ENCODE measurements at regions not wholly inside any gene's neighbourhood (a gene's known extent, or its start where the extent isn't known, plus 50 kb on each side); places are given as distances from the start of the nearest gene placed in this dataset.
A peak's percentile ranks its signal among the peaks of the same experiment; 100 is the strongest.

GRCh38 chr20:22060610-22061009 lies 355.1 kb downstream of the PAX1 start:
- Histone ChIP-seq H3K23me2 (ENCODE audit: low read depth, low read length) (no peaks in the 10 kb centered on the region; the same call in 1 of the 2 replicates), H4K91ac (replicated peaks; ENCODE audit: insufficient read length, low read length) (no peak overlapping the region), H3K79me2 (ENCODE audit: control insufficient read depth in 1 of 2, insufficient read depth in 2 of 2, low read length in 2 of 2) (no peaks in the 10 kb centered on the region), H2BK12ac (ENCODE audit: low read depth, low read length) (no peak overlapping the region), H4K20me1 (replicated peaks in 1 of 2; ENCODE audit: control insufficient read depth in 1 of 2, insufficient read depth in 2 of 2, low read length in 2 of 2) (no peaks in the 10 kb centered on the region), H4K8ac (ENCODE audit: extremely low read depth, insufficient read depth, low read length) (no peak overlapping the region), H3K27ac (ENCODE audit: low read depth, low read length) (no peak overlapping the region), H3K4me1 (replicated peaks in 1 of 4; ENCODE audit: control insufficient read depth in 3 of 4, insufficient read depth in 4 of 4, low read length in 3 of 4) (no peaks in the 10 kb centered on the region), H3K4ac (replicated peaks; ENCODE audit: insufficient read length, low read depth, low read length) (peak overlapping the region; percentile 35), H3K56ac (replicated peaks; ENCODE audit: insufficient read length, low read depth, low read length) (no peak overlapping the region), H4K5ac (ENCODE audit: insufficient read length, low read depth, low read length) (no peak overlapping the region), H2BK15ac (ENCODE audit: low read length) (no peak overlapping the region), H3K9me3 (ENCODE audit: insufficient read depth in 2 of 2, low read depth in 1 of 2, low read length in 1 of 2) (no peaks in the 10 kb centered on the region), H3K14ac (ENCODE audit: insufficient read length) (no peak overlapping the region), H3K9ac (replicated peaks in 1 of 4; ENCODE audit: extremely low read depth in 1 of 4, low read depth in 3 of 4, low read length in 3 of 4) (no peak overlapping the region), H3K79me1 (ENCODE audit: low read depth, low read length) (no peaks in the 10 kb centered on the region), H3K36me3 (ENCODE audit: control insufficient read depth in 2 of 4, insufficient read depth in 4 of 4, low read length in 3 of 4) (no peaks in the 10 kb centered on the region), H3K4me3 (ENCODE audit: extremely low read depth in 1 of 4, insufficient read depth in 2 of 4, low read depth in 3 of 4, low read length in 4 of 4) (no peak overlapping the region), H3K4me2 (ENCODE audit: insufficient read depth in 1 of 2, low read depth in 2 of 2, low read length in 2 of 2) (no peak overlapping the region), H2AFZ (ENCODE audit: low read length) (no peak overlapping the region), H2AK5ac (ENCODE audit: low read depth, low read length) (no peak overlapping the region), H2BK120ac (replicated peaks; ENCODE audit: low read depth, low read length) (no peak overlapping the region), H3K27me3 (replicated peaks in 1 of 4; ENCODE audit: control insufficient read depth in 3 of 4, extremely low read depth in 1 of 4, insufficient read depth in 3 of 4, low read length in 3 of 4) (no peaks in the 10 kb centered on the region), H3K23ac (ENCODE audit: insufficient read length) (no peak overlapping the region), H3K18ac (ENCODE audit: extremely low read depth, low read length) (no peak overlapping the region), H2BK20ac (ENCODE audit: low read length) (no peak overlapping the region), H2BK5ac (ENCODE audit: low read depth, low read length) (no peak overlapping the region)
- DNase-seq (ENCODE audit: low read depth in 1 of 2, low spot score in 2 of 2): no peak
- TF ChIP-seq EP300 (IDR thresholded peaks at IDR 0.05; ENCODE audit: borderline replicate concordance in 1 of 2, low read depth in 2 of 2, low read length in 2 of 2) (no peak), SP2 (IDR thresholded peaks at IDR 0.05; ENCODE audit: low read length) (no peak), CREB1 (IDR thresholded peaks at IDR 0.05) (no peak), FOSL1 (IDR thresholded peaks at IDR 0.05; ENCODE audit: insufficient read depth, low read depth, low read length) (no peak), GABPA (IDR thresholded peaks at IDR 0.05; ENCODE audit: borderline replicate concordance, insufficient read depth, low read length) (no peak), POU5F1 (IDR thresholded peaks at IDR 0.05; ENCODE audit: low read depth, low read length) (no peak), PHF8 (conservative IDR thresholded peaks at IDR 0.05; ENCODE audit: low read depth, low read length) (no peak), KDM5A (IDR thresholded peaks at IDR 0.05; ENCODE audit: low read length) (no peak), GTF2F1 (IDR thresholded peaks at IDR 0.05; ENCODE audit: borderline replicate concordance, low read depth, low read length) (no peak), CBX8 (IDR thresholded peaks at IDR 0.05; ENCODE audit: borderline replicate concordance, low read depth, low read length) (no peak), SAP30 (IDR thresholded peaks at IDR 0.05; ENCODE audit: insufficient read depth, insufficient replicate concordance, low read length) (no peak), SRF (IDR thresholded peaks at IDR 0.05; ENCODE audit: low read depth, low read length) (no peak)
- no peak for FAIRE-seq
- 94% methylated on average over 2 of the region's 2 CpGs; no CpG with 5 or more reads in 1 of the 2 experiments for WGBS, 2 experiments (ENCODE audit: extremely low coverage in 1 of 2, insufficient coverage in 1 of 2, insufficient read length in 1 of 2, insufficient replicate concordance in 2 of 2, low coverage in 1 of 2, low lambda C conversion rate in 2 of 2, missing lambda C conversion rate in 1 of 2)
- POLR2A ChIA-PET (ENCODE audit: partially characterized antibody): no interaction called here
- CTCF ChIA-PET (ENCODE audit: partially characterized antibody): interaction anchor here (1.1 to 2.0 kb wide), 7 partner anchors 9 to 187 kb away, joined by 3 to 6 read pairs (median 3); no protein-coding TSS in a partner anchor

All from H1 (cell line).